ENCODE measurements at regions not wholly inside any gene's neighbourhood (a gene's known extent, or its start where the extent isn't known, plus 50 kb on each side); places are given as distances from the start of the nearest gene placed in this dataset.

DNA sequence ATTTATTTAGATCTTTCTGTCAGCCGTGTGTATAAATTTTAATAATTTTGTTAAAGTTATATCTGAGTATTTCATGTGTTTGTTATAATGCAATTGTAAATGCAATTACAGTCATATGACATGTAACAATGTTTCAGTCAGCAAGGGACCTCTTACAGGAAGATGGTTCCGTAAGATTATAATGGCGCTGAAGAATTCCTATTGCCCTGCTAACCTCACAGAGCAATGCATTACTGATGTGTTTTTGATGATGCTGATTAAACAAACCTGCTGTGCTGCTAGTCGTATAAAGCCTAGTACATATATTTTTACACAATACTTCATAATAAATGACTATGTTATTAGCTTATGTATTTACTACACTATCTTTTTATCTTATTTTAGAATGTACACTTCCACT is 1166.4 kb downstream of the CDH12 start:
- Mint-ChIP-seq H3K27me3 (ENCODE audit: low read depth) (peaks cover 15% of the 10 kb centered on the region), H3K9me3 (ENCODE audit: low read depth) (no peaks in the 10 kb centered on the region), H3K27ac (ENCODE audit: unreplicated experiment) (no peak overlapping the region), H3K36me3 (ENCODE audit: low read depth) (no peaks in the 10 kb centered on the region), H3K4me3 (ENCODE audit: unreplicated experiment) (no peak overlapping the region), H3K4me1 (ENCODE audit: low read depth) (no peaks in the 10 kb centered on the region)
- TF ChIP-seq, protein P1, sequence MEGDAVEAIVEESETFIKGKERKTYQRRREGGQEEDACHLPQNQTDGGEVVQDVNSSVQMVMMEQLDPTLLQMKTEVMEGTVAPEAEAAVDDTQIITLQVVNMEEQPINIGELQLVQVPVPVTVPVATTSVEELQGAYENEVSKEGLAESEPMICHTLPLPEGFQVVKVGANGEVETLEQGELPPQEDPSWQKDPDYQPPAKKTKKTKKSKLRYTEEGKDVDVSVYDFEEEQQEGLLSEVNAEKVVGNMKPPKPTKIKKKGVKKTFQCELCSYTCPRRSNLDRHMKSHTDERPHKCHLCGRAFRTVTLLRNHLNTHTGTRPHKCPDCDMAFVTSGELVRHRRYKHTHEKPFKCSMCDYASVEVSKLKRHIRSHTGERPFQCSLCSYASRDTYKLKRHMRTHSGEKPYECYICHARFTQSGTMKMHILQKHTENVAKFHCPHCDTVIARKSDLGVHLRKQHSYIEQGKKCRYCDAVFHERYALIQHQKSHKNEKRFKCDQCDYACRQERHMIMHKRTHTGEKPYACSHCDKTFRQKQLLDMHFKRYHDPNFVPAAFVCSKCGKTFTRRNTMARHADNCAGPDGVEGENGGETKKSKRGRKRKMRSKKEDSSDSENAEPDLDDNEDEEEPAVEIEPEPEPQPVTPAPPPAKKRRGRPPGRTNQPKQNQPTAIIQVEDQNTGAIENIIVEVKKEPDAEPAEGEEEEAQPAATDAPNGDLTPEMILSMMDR (IDR thresholded peaks at IDR 0.05): no peak
- no peak for DNase-seq (ENCODE audit: low spot score)

DNA sequence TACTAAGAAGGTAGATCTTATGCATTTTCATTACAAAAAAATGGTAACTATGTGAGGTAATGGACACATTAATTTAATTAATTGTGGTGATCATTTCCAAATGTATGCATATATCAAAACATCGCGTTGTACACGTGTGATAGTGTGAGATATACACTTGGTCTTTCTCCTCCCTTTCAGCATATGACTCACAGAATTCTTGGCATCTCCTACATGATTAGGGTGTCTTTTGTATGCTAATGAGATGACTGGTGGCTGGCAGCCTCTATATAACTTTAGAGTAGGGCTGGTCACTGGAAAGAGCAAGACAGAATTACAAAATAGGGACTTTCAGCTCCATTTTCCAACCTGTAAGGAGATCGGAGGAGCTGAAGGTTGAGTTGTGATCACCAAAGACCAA is 1167.6 kb downstream of the CDH12 start:
- no peak for DNase-seq (ENCODE audit: low spot score)
- Mint-ChIP-seq H3K36me3 (ENCODE audit: low read depth) (no peaks in the 10 kb centered on the region), H3K27me3 (ENCODE audit: low read depth) (peaks cover 13% of the 10 kb centered on the region), H3K4me1 (ENCODE audit: low read depth) (peaks cover under 1% of the 10 kb centered on the region), H3K4me3 (ENCODE audit: unreplicated experiment) (no peak overlapping the region), H3K27ac (ENCODE audit: unreplicated experiment) (no peak overlapping the region), H3K9me3 (ENCODE audit: low read depth) (no peaks in the 10 kb centered on the region)
- TF ChIP-seq, protein P1 (IDR thresholded peaks at IDR 0.05): no peak

DNA sequence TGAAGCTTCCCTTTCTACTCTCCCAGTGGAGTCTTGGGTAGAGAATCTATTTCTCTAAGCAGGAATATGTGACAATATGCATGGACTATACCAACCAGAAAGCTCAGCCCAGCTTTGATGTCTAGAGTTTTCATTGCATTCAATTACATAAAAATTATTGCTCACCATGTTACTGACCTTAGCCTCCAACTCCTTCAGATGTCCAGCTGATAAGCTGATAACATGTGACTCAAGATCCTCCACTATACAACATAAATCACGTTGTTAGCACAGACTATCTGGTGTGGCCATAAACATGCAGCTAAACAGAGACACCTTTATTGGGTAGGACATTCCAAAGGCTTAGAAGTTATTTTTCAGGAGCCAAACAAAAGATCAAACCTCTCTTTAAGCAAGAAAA is 1168.2 kb downstream of the CDH12 start:
- H3K36me3 Mint-ChIP-seq (ENCODE audit: low read depth): no peaks in the 10 kb centered on the region
- H3K4me3 Mint-ChIP-seq (ENCODE audit: unreplicated experiment): no peak overlapping the region
- peaks cover 6% of the 10 kb centered on the region for H3K4me1 Mint-ChIP-seq (ENCODE audit: low read depth)
- H3K27me3 Mint-ChIP-seq (ENCODE audit: low read depth): peaks cover 13% of the 10 kb centered on the region
- no peaks in the 10 kb centered on the region for H3K9me3 Mint-ChIP-seq (ENCODE audit: low read depth)
- TF ChIP-seq, protein P1 (IDR thresholded peaks at IDR 0.05): no peak
- no peak overlapping the region for H3K27ac Mint-ChIP-seq (ENCODE audit: unreplicated experiment)
- DNase-seq (ENCODE audit: low spot score): no peak

DNA sequence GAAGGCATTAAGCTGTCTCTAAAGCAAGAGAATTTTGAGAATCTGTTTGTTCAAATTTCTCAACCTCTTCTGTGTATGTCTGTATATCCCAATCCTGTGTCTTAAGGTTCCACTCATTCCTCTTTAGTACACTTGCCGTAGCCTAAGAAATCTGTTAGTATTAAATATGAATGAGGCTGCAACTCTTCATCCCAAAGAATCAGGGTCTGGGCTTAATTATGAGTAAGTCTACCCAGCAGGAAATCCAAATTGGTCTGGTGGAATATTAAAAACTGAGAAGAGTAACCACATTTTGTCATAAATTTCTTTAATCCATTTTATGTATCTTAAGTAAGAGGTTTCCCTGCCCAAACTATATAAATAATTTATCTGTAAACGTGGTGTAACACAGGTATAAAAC is 1171.2 kb downstream of the CDH12 start:
- peaks cover 6% of the 10 kb centered on the region for H3K4me1 Mint-ChIP-seq (ENCODE audit: low read depth)
- H3K9me3 Mint-ChIP-seq (ENCODE audit: low read depth): no peaks in the 10 kb centered on the region
- DNase-seq (ENCODE audit: low spot score): no peak
- H3K36me3 Mint-ChIP-seq (ENCODE audit: low read depth): no peaks in the 10 kb centered on the region
- no peak overlapping the region for H3K4me3 Mint-ChIP-seq (ENCODE audit: unreplicated experiment)
- TF ChIP-seq, protein P1 (IDR thresholded peaks at IDR 0.05): no peak
- no peak overlapping the region for H3K27ac Mint-ChIP-seq (ENCODE audit: unreplicated experiment)
- peaks cover 13% of the 10 kb centered on the region for H3K27me3 Mint-ChIP-seq (ENCODE audit: low read depth)

DNA sequence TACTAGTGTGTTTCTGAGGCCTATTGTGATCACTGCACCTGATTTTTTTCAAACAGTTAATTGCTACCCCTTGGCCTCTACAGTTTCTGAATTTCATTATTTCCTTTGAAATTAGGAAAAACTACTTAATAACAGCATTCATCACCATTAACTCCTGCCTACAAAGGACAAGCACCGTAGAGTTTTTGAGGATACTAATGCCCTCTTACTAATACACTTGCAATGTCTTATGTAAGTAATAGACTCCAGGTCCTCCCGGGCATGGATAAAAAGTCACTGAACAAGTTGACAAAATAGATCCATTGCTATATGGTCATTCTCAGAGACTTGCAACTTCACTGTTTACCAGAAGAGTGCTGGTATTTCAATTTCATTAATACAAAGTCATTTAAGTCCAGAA is 1172.5 kb downstream of the CDH12 start:
- Mint-ChIP-seq H3K36me3 (ENCODE audit: low read depth) (no peaks in the 10 kb centered on the region), H3K4me3 (ENCODE audit: unreplicated experiment) (no peak overlapping the region), H3K27ac (ENCODE audit: unreplicated experiment) (no peak overlapping the region), H3K4me1 (ENCODE audit: low read depth) (peaks cover 6% of the 10 kb centered on the region), H3K9me3 (ENCODE audit: low read depth) (no peaks in the 10 kb centered on the region), H3K27me3 (ENCODE audit: low read depth) (peaks cover 11% of the 10 kb centered on the region)
- DNase-seq (ENCODE audit: low spot score): no peak
- TF ChIP-seq, protein P1 (IDR thresholded peaks at IDR 0.05): no peak

Measured in chondrocyte (in vitro differentiated cells).